PFSK-1 (cell line): ENCODE measurements at regions not wholly inside any gene's neighbourhood (a gene's known extent, or its start where the extent isn't known, plus 50 kb on each side); places are given as distances from the start of the nearest gene placed in this dataset.

Source experiments
- FOXP2 ChIP-seq: optimal IDR thresholded peaks from 2 replicates; pipeline ENCODE3; 2011; ENCODE audit warnings: borderline replicate concordance, control low read depth, inconsistent platforms; ENCODE audit not compliant: insufficient read depth; ENCODE audit errors: extremely low read length, extremely low read depth
- POLR2AphosphoS5 ChIP-seq: IDR thresholded peaks from 2 replicates; pipeline ENCODE4 v1.6.1; 2012; ENCODE audit warnings: low read depth, mild to moderate bottlenecking, control low read depth, low read length, moderate library complexity
- SIN3A ChIP-seq: IDR thresholded peaks from 2 replicates; pipeline ENCODE4 v1.6.1; 2012; ENCODE audit warnings: mild to moderate bottlenecking, low read length, moderate library complexity, borderline replicate concordance; ENCODE audit not compliant: insufficient read depth
- TAF1 ChIP-seq: IDR thresholded peaks from 2 replicates; pipeline ENCODE4 v1.6.1; 2012; ENCODE audit warnings: low read length, control low read depth, borderline replicate concordance; ENCODE audit not compliant: insufficient read depth
- TF ChIP-seq, protein P1 (sequence below), 2 experiments: IDR thresholded peaks; 2 replicates each; pipeline versions ENCODE4 v1.6.1 to v1.8.0; 2011 to 2012; ENCODE audit warnings: low read depth in 2 of 2, low read length in 2 of 2, control low read depth in 1 of 2, inconsistent platforms in 1 of 2, mild to moderate bottlenecking in 1 of 2, moderate library complexity in 1 of 2; ENCODE audit not compliant: insufficient read depth in 1 of 2

DNA sequence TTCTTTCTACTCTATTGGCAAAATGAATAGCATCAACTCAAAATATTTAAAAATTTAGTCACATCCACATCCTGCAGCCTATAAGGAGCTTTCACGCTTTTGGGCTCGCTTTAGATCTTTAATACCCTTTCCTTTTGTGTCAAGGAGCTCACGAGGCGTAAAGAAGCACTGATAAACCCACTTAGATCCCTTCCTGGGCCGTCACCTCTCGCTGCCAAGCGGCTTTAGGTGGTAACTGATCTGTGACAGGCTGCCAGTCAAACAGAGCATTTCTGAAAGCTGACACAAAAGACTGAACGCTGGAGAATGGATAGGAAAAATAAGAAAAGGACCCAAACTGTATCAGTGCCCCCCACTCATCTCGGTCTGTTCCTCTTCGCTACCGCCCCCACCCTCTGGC, 385.7 kb upstream of the MMS22L start:
- TF ChIP-seq POLR2AphosphoS5 (no peak), TAF1 (no peak), FOXP2 (no peak), SIN3A (no peak)
- TF ChIP-seq, protein P1, sequence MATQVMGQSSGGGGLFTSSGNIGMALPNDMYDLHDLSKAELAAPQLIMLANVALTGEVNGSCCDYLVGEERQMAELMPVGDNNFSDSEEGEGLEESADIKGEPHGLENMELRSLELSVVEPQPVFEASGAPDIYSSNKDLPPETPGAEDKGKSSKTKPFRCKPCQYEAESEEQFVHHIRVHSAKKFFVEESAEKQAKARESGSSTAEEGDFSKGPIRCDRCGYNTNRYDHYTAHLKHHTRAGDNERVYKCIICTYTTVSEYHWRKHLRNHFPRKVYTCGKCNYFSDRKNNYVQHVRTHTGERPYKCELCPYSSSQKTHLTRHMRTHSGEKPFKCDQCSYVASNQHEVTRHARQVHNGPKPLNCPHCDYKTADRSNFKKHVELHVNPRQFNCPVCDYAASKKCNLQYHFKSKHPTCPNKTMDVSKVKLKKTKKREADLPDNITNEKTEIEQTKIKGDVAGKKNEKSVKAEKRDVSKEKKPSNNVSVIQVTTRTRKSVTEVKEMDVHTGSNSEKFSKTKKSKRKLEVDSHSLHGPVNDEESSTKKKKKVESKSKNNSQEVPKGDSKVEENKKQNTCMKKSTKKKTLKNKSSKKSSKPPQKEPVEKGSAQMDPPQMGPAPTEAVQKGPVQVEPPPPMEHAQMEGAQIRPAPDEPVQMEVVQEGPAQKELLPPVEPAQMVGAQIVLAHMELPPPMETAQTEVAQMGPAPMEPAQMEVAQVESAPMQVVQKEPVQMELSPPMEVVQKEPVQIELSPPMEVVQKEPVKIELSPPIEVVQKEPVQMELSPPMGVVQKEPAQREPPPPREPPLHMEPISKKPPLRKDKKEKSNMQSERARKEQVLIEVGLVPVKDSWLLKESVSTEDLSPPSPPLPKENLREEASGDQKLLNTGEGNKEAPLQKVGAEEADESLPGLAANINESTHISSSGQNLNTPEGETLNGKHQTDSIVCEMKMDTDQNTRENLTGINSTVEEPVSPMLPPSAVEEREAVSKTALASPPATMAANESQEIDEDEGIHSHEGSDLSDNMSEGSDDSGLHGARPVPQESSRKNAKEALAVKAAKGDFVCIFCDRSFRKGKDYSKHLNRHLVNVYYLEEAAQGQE (IDR thresholded peaks at IDR 0.05; ENCODE audit: insufficient read depth in 1 of 2, low read depth in 2 of 2, low read length in 2 of 2) = no peak

DNA sequence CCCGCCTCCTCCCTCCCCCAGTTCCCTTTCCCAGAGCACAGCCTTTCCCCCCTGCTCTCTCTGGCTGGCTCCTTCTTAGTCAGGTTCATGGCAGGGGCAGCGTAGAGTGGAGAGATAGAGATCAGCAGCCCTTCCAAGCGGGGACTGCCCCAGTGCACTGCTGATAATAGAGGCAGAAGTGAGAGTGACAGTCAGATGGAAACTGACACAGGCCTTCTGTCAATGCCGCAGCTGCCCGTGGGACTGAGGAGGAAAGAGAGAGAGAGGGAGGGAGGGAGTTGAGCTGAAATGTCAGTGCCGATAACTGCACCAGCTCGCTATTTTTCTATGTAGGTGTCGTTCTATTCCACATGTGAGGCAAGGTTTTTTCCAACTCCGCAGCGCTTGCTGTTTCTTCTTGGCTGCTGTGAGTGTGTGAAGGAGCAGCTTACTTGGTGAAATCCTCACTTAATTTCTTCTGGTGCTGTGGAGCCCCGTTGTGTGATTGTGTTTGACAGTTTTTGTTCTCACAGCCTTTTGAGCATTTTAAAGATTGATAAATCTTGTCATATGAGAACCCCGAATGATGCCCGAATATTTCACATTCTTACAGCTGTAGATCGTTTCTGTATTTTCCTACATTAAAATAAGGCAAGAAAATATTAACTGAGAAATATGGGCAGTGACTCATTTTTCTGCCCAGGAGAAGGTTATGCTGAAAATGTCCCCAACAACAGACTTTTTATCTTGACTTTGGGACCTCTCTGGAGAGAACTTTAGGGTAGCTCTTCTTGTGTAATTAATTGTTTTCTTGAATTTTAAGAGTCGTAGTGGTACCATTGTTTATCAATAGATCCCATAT, 386.4 kb upstream of the MMS22L start:
- TF ChIP-seq TAF1 = no peak
- TF ChIP-seq, protein P1 (IDR thresholded peaks at IDR 0.05; ENCODE audit: insufficient read depth in 1 of 2, low read depth in 2 of 2, low read length in 2 of 2) = no peak
- no peak for TF ChIP-seq FOXP2
- no peak for TF ChIP-seq SIN3A
- TF ChIP-seq POLR2AphosphoS5 = no peak

DNA sequence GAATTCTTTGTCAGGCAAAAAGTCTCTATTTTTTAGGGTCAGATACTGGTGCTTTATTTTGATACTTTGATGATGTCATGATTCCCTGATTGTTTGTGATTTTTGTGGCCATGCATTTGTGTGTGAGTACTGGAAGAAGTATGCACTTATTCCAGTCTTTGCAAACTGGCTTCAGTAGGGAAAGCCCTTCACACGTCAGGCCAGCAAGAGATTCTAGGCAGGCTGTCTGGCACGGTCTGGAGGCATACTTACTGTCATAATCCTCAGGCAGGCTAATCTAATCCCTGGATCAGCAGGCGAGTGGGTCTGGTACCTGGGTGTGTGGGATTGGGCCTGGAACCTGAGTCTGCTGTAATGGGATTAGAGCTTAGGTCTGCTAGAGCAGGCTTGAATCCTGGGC, 391.8 kb upstream of the MMS22L start:
- TF ChIP-seq SIN3A (no peak), FOXP2 (no peak), POLR2AphosphoS5 (no peak), TAF1 (no peak)
- TF ChIP-seq, protein P1 (IDR thresholded peaks at IDR 0.05; ENCODE audit: insufficient read depth in 1 of 2, low read depth in 2 of 2, low read length in 2 of 2) = no peak

DNA sequence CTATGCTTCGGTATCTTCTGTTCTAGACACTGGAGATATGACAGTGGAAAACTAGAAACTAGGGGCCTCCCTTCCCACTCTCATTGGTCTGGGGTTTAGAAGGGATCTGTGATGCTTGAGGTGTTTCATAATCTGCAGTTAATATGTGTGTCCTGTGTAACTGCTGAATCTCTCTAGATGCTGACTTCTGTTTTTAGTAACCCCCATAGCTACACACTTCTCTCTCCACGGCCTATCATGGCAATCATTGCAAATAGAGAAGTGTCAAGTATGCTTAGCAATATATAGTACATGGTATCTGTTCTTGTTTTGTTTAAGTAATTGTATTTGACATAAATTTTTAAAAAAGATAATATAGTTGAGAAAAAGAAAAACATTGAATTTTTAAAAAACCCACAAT, 394.6 kb upstream of the MMS22L start:
- TF ChIP-seq, protein P1 (IDR thresholded peaks at IDR 0.05; ENCODE audit: insufficient read depth in 1 of 2, low read depth in 2 of 2, low read length in 2 of 2) = no peak
- TF ChIP-seq POLR2AphosphoS5 = no peak

DNA sequence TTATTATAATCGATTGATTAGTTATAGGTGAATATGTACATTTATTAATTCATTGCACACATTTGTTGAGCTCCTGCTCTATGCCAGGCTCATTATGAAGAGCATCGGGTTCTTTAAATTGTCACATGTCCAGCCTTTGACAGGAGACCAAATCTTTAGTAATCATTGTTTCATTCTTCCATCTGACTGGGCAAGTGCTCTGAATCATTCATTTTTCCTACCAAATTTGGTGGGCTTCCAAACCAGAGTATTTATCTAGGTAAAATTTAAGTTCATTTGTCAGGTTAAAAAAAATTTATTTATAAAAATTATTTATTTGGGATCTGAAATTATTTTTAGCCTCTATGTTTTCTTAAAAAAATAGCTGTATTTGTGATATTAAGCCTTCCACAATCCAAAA, 404.9 kb upstream of the MMS22L start:
- TF ChIP-seq SIN3A (no peak), POLR2AphosphoS5 (no peak), FOXP2 (no peak), TAF1 (no peak)
- TF ChIP-seq, protein P1 (IDR thresholded peaks at IDR 0.05; ENCODE audit: insufficient read depth in 1 of 2, low read depth in 2 of 2, low read length in 2 of 2) = no peak
